ENCODE measurements at regions not wholly inside any gene's neighbourhood (a gene's known extent, or its start where the extent isn't known, plus 50 kb on each side); places are given as distances from the start of the nearest gene placed in this dataset.
"Not testable (repeated sequence)": the region's sequence is repeated elsewhere in the genome, so short reads cannot be mapped to it uniquely, and the experiment has no call there.

DNA sequence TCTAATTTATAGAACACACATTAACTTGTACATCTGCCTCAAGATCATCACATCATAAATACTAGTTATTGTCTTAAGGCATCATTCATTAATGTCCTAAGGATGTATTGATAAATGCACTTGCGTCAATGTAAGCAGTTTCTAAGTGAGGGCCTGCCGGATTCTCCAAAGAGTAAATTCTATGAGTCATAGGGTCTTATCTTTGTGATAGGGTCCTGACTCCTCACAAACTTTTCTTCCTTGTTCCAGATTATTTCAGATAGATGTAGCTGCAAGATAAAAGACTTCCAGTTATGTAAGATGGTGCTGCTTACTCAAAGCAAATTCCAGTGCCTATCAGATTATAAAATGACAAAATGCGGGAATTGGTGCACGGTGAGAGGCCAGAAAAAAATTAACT is 315.0 kb upstream of the SLC39A10 start:
- no peak overlapping the region for H3K4me3 ChIP-seq
- TF ChIP-seq, protein P1, sequence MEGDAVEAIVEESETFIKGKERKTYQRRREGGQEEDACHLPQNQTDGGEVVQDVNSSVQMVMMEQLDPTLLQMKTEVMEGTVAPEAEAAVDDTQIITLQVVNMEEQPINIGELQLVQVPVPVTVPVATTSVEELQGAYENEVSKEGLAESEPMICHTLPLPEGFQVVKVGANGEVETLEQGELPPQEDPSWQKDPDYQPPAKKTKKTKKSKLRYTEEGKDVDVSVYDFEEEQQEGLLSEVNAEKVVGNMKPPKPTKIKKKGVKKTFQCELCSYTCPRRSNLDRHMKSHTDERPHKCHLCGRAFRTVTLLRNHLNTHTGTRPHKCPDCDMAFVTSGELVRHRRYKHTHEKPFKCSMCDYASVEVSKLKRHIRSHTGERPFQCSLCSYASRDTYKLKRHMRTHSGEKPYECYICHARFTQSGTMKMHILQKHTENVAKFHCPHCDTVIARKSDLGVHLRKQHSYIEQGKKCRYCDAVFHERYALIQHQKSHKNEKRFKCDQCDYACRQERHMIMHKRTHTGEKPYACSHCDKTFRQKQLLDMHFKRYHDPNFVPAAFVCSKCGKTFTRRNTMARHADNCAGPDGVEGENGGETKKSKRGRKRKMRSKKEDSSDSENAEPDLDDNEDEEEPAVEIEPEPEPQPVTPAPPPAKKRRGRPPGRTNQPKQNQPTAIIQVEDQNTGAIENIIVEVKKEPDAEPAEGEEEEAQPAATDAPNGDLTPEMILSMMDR (IDR thresholded peaks at IDR 0.05), result no peak
- H3K27ac ChIP-seq, result no peak overlapping the region
- no peak for DNase-seq (ENCODE audit: low spot score)

DNA sequence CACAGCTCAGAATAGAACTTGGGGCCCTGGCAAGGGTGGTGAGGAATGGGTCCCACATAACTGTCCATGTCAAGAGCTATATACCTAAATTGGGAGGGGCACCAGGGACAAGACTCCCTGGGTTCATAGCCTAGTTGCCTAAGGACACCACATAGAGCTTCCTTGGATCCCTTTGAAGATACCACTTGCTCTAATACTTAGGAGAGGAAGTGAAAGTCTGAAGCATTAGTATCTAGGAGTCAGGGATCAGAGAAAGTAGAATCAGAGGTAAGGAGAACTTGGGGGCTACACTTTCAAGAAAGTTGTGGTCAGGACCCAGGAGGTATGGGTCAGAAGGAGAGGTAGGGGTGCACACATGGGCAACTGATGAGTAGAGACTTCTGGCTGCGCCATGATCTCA is 318.2 kb upstream of the SLC39A10 start:
- Histone ChIP-seq H3K4me3 (no peak overlapping the region), H3K27ac (no peak overlapping the region)
- DNase-seq (ENCODE audit: low spot score), result no peak
- TF ChIP-seq, protein P1 (IDR thresholded peaks at IDR 0.05), result no peak

DNA sequence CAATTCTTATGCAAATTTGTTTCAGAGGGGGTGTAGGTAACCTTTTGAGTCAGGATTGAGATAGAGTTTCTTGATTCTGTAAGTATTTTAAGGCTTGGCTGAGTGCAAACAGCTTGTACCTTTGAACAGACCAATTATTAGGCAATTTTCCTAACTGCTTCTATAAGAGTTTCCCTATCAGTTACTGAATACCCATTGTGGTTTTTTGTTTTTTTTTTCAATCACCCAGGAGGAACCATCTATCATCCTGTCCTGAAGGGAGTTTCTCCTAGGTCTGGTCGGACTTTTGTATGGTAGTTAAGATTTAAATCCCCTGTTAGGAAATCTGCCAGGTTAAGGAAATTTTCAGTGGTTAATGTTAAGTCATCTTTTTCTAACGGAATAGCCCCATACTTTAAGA is 319.4 kb upstream of the SLC39A10 start:
- H3K4me3 ChIP-seq, result no peak overlapping the region
- no peak overlapping the region for H3K27ac ChIP-seq
- TF ChIP-seq, protein P1 (IDR thresholded peaks at IDR 0.05), result no peak
- no peak for DNase-seq (ENCODE audit: low spot score)

DNA sequence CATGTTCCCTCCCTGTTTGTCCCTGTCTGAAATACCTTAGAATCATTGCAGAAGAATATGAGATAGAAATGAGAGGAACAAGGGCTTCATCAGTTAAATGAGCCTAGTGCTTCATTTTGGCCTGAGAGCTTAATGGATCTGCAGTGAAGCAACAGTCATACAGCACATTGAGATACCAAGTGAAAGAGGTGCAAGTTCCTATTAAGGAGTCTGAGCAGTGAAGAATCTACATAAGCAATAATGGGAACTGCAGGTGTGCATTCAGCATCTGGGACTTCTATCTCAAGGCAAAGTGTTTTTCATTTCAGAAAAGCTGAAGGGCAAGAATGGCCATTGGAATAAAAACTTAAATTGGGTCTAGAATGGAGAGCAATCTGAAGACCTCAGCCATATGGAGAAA is 323.2 kb upstream of the SLC39A10 start:
- TF ChIP-seq, protein P1 (IDR thresholded peaks at IDR 0.05), result no peak
- DNase-seq (ENCODE audit: low spot score), result no peak
- Histone ChIP-seq H3K4me3 (no peak overlapping the region), H3K27ac (no peak overlapping the region)

DNA sequence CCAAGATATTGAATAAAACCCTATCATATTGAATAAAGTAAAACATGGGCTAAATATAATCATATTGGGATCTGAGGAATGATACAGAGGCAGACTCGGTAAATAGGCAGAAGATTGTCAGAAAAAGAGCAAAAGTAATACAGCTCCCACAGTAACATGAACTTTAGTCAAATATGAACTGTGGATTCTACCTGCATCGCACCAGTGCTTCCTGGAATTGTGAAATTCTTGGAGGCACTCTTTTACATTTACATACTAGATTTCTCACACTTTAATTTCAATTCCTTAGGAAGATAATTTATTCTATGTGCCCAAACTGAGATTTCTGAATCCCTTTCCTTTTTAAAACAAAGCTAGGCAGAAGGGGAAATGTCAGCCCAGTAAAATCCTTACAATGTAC is 325.1 kb upstream of the SLC39A10 start:
- no peak overlapping the region for H3K27ac ChIP-seq
- no peak for DNase-seq (ENCODE audit: low spot score)
- no peak overlapping the region for H3K4me3 ChIP-seq
- TF ChIP-seq, protein P1 (IDR thresholded peaks at IDR 0.05), result no peak

DNA sequence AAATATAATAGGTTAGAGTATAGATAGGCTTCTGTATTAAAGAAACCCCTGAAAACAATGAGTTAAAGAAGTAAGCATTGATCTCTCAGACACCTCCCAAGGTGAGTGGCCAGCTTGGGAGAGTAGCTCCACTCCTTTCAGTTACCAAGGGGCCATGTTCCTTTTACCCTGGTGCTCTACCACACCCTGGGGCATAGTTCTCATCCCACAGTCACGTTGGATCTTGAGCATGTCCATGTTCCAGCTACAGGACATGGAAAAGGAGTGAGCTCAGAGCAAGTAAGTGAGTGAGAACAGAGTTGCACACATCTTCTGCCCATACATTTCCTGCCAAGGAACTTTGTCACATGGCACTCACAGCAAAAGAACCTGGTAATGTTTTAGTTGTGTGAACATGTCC is 325.9 kb upstream of the SLC39A10 start:
- Histone ChIP-seq H3K4me3 (no peak overlapping the region), H3K27ac (no peak overlapping the region)
- TF ChIP-seq, protein P1 (IDR thresholded peaks at IDR 0.05), result no peak
- DNase-seq (ENCODE audit: low spot score), result no peak

DNA sequence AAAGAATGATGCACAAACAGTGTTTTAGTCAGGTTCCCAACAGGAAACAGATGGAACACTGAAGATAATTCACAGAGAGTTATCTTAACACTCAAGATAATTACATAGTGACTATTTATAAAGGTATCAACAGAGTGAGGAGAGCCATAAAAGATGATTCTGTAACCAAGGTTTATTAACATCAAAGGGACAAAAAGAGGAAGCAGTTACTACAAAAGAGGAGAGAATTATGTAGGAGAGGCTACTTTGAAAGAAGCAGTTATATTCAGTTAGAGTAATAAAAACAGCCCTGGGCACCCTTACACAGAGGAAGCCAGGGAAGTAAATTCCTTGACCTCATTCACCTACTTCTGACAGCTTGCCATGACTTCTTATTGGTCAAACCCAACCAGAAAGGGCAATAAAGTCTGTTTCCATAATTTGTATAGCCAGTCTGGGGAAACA is 326.5 kb upstream of the SLC39A10 start:
- H3K4me3 ChIP-seq, result no peak overlapping the region
- TF ChIP-seq, protein P1 (IDR thresholded peaks at IDR 0.05), result no peak
- H3K27ac ChIP-seq, result no peak overlapping the region
- no peak for DNase-seq (ENCODE audit: low spot score)

DNA sequence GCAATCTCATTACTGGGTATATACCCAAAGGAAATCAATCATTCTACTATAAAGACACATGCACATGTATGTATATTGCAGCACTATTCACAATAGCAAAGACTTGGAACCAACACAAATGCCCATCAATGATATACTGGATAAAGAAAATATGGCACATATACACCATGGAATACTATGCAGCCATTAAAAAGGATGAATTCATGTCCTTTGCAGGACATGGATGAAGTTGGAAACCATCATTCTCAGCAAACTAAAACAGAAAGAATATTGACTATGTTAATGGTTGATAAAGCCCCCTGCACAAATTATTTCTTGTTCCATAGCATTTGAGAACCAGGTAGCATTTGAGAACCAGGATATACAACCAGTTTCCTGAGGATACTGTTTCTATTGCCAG is 327.2 kb upstream of the SLC39A10 start:
- not testable (repeated sequence) for H3K4me3 ChIP-seq; H3K27ac ChIP-seq; DNase-seq (ENCODE audit: low spot score)
